Liver (tissue), 6 donors: ENCODE measurements at regions not wholly inside any gene's neighbourhood (a gene's known extent, or its start where the extent isn't known, plus 50 kb on each side); places are given as distances from the start of the nearest gene placed in this dataset.
"Not testable (repeated sequence)": the region's sequence is repeated elsewhere in the genome, so short reads cannot be mapped to it uniquely, and the experiment has no call there.

Source experiments
- DNase-seq: peaks from one replicate; pipeline ENCODE4 v3.0.0-alpha.2; 2017; ENCODE audit warnings: low spot score
- H3K27ac ChIP-seq, 2 donors: one replicate each; pipeline ENCODE4 v1.7.0; 2013; ENCODE audit warnings: inconsistent platforms in 2 of 2, low read length in 2 of 2, control low read depth in 1 of 2, low read depth in 1 of 2, mild to moderate bottlenecking in 1 of 2
- H3K27me3 ChIP-seq, 4 donors: one replicate each; pipeline versions ENCODE4 v1.6.1 to v1.7.0; 2013; ENCODE audit warnings: low read length in 3 of 4, inconsistent platforms in 1 of 4, mild to moderate bottlenecking in 1 of 4, moderate library complexity in 1 of 4; ENCODE audit not compliant: control insufficient read depth in 4 of 4, insufficient read depth in 4 of 4
- H3K36me3 ChIP-seq, 4 donors: one replicate each; pipeline versions ENCODE4 v1.6.1 to v1.7.0; 2013; ENCODE audit warnings: low read length in 3 of 4, mild to moderate bottlenecking in 3 of 4, low read depth in 1 of 4, moderate library complexity in 1 of 4; ENCODE audit not compliant: control insufficient read depth in 4 of 4, insufficient read depth in 3 of 4
- H3K4me1 ChIP-seq, 4 donors: one replicate each; pipeline versions ENCODE4 v1.6.1 to v1.7.0; 2013; ENCODE audit warnings: low read length in 3 of 4, mild to moderate bottlenecking in 3 of 4, moderate library complexity in 1 of 4; ENCODE audit not compliant: control insufficient read depth in 4 of 4, insufficient read depth in 4 of 4
- H3K4me3 ChIP-seq, 3 donors: one replicate each; pipeline versions ENCODE4 v1.6.1 to v1.7.0; 2013; ENCODE audit warnings: low read length in 3 of 3, control low read depth in 1 of 3, low read depth in 1 of 3, mild to moderate bottlenecking in 1 of 3
- H3K9ac ChIP-seq, 2 donors: one replicate each; pipeline ENCODE4 v1.7.0; 2013; ENCODE audit warnings: low read length in 2 of 2, mild to moderate bottlenecking in 2 of 2, moderate library complexity in 2 of 2, control low read depth in 1 of 2, low read depth in 1 of 2
- H3K9me3 ChIP-seq, 4 donors: one replicate each; pipeline versions ENCODE4 v1.6.1 to v1.7.0; 2013; ENCODE audit warnings: low read length in 3 of 4; ENCODE audit not compliant: control insufficient read depth in 4 of 4
- WGBS: extraction: QIAGEN DNeasy Blood & Tissue Kit; methylation state at CpG from one replicate; pipeline ENCODE4 v1.1.7; 2013; 5-methylcytosine and 5-hydroxymethylcytosine counted together
- donor health status: healthy.
- donor health status: healthy.
- donor health status: healthy.

DNA sequence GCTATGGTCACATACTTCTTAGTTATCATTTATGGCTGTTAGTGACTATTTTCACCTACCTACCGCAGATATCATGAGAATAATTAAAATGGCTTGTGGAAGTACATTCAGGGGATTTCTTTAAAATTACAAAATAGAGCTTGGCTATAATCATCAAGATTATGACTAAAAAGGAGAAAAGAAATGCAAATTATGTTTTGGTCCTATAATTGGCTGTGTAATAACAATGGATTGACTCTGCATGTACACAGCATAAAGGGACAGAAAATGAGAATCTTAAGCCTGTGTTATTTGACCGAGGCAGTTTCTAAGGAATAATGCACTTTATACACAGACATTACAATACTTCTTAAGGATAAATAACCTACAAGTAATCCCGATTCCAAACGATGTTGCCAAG lies 112.0 kb upstream of the C1QTNF3 start:
- H3K27me3 ChIP-seq, H3K27ac ChIP-seq, H3K4me1 ChIP-seq, H3K36me3 ChIP-seq, H3K4me3 ChIP-seq, H3K9ac ChIP-seq, H3K9me3 ChIP-seq, DNase-seq: not testable (repeated sequence)
- 52% methylated on average over 4 of the region's 4 CpGs for WGBS

DNA sequence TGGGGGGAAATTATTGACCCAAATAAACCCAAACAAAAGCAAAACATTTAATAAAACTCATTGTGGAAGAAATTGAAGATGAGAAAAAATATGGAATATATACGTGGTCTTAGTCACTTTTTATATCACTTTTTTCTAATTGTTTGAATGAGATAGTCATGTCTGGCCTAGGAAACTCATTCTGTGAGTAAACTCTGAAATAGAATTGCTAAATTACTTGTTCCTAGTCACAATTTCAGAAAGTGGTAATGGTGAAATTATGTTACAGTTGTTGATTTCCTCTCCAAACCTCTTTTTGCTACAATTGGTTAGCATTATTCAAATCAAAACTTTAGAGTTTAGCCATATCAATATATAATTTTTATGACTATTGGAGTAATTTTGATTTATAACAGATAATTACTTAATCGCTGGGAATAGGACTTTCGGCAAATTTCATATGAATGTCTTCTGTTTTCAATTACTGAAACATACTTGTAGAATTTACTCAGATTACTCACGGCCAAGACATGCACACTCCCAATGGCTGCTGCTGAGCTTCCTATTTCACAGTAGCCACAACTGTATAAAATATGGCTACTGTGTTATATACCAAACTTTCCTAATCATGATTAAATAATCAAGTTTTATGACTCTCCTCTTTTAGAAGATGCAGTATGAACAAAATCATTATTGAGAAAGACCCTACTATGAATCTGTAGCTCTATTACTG lies 113.8 kb upstream of the C1QTNF3 start:
- H3K4me1 ChIP-seq, DNase-seq, H3K9me3 ChIP-seq, H3K27me3 ChIP-seq, H3K36me3 ChIP-seq, H3K9ac ChIP-seq, H3K4me3 ChIP-seq, H3K27ac ChIP-seq: not testable (repeated sequence)
- WGBS, result 91% methylated on average over 4 of the region's 4 CpGs

DNA sequence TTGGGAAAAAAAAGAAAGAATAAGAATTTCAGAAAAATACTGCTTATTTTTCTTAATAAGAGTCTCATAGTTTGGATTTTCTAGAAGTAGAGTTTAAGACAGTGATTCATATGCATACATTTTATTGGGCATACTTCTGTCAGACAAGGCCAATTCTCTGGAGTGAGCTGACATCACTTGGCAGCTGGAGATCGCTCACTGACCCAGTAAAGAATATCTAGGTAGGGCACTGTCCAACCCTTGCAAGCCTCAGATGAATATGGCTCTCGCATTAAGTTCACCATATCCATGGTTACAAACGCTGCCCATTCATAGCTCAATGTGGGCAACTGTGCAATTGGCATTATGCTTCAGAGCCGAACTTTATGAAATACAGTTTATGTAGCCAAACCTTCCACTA lies 117.9 kb upstream of the C1QTNF3 start:
- not testable (repeated sequence) for H3K36me3 ChIP-seq, H3K9me3 ChIP-seq, H3K9ac ChIP-seq, DNase-seq, H3K27me3 ChIP-seq, H3K27ac ChIP-seq, H3K4me3 ChIP-seq, H3K4me1 ChIP-seq
- 97% methylated on average over 4 of the region's 4 CpGs for WGBS

DNA sequence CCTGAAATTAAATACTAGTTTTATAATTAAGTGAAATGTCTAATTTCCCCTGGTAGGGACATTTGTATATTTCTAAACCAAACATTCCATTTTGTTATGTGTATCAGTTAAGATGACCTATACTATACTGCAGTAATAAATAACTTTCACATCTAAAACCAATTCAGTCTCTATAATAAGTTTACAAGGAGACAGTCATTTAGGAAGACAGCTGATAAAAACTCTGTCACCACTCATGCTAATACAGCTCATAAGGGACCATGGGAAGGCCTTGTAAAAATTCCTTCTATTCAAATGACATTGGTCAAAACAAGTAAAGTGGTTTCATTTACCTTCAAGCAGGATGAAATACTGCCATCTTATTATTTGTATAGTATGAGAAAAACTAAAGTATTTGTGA lies 128.4 kb upstream of the C1QTNF3 start:
- not testable (repeated sequence) for H3K27me3 ChIP-seq, H3K9ac ChIP-seq, H3K27ac ChIP-seq, H3K4me3 ChIP-seq, H3K4me1 ChIP-seq, H3K9me3 ChIP-seq, H3K36me3 ChIP-seq, DNase-seq

DNA sequence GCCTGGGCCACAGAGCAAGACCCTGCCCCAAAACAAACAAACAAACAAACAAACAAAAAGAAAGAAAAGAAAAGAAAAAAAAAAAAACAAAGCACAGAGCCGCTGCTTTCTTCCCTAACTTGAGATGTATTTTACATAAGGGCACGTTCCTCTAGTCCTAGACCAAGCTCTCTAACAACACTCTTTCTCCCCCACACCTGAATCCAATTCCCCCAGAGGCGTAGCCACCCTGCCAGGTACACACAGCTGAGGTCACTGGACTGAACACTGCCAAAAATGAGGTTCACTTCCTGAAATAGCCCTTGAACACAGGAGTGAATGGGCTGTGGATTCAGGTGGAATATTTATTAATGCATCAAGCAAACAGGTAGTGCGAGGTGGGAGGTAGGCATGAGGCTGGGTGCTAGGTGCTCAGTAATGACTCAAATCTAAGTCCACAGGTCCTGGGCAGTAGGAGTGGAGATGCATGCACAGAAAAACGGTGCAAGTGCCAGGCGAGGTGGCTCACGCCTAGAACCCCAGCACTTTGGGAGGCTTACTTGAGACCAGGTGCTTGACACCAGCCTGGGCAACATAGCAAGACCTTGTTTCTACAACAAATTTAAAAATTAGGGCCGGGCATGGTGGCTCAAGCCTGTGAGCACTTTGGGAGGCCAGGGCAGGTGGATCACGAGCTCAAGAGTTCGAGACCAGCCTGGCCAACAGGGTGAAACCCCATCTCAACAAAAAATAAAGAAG lies 136.6 kb upstream of the C1QTNF3 start:
- DNase-seq, result peak; percentile 33
- not testable (repeated sequence) for H3K36me3 ChIP-seq, H3K27me3 ChIP-seq, H3K27ac ChIP-seq, H3K9me3 ChIP-seq, H3K4me3 ChIP-seq, H3K4me1 ChIP-seq, H3K9ac ChIP-seq
- 96% methylated on average over 10 of the region's 10 CpGs for WGBS

DNA sequence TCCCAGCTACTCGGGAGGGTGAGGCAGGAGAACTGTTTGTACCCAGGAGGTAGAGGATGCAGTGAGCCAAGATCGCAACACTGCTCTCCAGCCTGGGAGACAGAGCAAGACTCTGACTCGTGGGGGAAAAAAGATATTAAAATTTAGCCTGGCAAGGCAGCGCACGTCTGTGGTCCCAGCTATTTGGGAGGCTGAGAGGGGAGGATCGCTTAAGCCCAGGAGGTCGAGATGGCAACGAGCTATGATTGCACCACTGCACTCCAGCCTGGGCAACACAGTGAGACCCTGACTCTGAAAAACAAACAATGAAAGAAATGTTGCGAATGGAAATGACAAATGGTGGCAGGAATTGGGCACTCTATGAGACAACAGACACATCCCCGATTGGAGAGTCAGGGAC lies 137.2 kb upstream of the C1QTNF3 start:
- not testable (repeated sequence) for H3K36me3 ChIP-seq, H3K4me1 ChIP-seq
- 96% methylated on average over 9 of the region's 10 CpGs for WGBS

DNA sequence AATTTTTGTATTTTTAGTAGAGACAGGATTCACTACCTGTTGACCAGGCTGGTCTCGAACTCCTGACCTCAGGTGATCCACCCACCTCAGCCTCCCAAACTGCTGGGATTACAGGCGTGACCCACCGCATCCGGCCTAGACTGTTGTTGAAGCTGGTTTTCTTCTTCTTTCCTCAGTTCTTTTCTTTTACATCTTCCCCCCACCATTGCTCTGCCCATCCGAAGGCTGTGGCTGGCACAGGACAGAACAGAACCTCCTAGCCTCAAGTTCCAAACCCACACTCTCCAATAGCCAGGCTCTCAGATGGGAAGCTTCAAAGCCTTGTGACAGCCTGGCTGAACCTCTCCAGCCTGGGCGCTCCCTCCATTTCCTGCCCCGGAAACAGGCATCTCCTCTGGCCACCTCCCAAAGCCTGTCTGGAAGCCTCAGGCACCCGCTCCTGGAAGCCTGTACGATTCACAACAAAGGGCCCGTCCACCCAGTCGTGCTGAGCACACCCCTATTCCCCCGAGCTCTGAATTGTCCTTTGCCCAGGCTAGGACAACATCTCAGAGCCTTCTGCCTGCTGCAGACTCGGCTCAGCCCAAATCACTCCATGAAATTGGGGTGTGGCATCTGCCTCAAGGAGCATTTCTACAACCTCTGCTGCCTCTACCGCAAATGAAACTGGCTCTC lies 138.1 kb upstream of the C1QTNF3 start:
- not testable (repeated sequence) for DNase-seq
- 91% methylated on average over 9 of the region's 14 CpGs for WGBS

More for the DNA sequence above, 137.2 kb upstream of the C1QTNF3 start:
- not testable (repeated sequence) for H3K27ac ChIP-seq, H3K9ac ChIP-seq, DNase-seq, H3K27me3 ChIP-seq, H3K9me3 ChIP-seq, H3K4me3 ChIP-seq

DNA sequence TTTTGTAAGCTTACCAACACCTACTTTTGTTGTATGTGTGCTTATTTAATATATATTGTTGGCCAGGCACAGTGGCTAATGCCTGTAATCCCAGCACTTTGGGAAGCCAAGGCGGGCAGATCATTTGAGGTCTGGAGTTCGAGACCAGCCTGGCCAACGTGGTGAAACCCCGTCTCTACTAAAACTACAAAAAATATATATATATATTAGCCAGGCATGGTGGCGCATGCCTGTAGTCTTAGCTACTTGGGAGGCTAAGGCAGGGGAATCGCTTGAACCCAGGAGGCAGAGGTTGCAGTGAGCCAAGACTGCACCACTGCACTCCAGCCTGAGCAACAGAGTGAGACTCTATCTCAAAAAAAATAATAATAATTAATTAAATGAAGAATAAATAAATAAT lies 142.0 kb upstream of the C1QTNF3 start:
- not testable (repeated sequence) for H3K9me3 ChIP-seq, H3K4me1 ChIP-seq, H3K27ac ChIP-seq, H3K36me3 ChIP-seq, H3K27me3 ChIP-seq, H3K4me3 ChIP-seq, H3K9ac ChIP-seq, DNase-seq
- WGBS, result 96% methylated on average over 6 of the region's 6 CpGs

More for the DNA sequence above, 138.1 kb upstream of the C1QTNF3 start:
- not testable (repeated sequence) for H3K4me1 ChIP-seq, H3K9ac ChIP-seq, H3K27ac ChIP-seq, H3K4me3 ChIP-seq, H3K9me3 ChIP-seq, H3K27me3 ChIP-seq, H3K36me3 ChIP-seq
